ENCODE measurements at regions not wholly inside any gene's neighbourhood (a gene's known extent, or its start where the extent isn't known, plus 50 kb on each side); places are given as distances from the start of the nearest gene placed in this dataset.

DNA sequence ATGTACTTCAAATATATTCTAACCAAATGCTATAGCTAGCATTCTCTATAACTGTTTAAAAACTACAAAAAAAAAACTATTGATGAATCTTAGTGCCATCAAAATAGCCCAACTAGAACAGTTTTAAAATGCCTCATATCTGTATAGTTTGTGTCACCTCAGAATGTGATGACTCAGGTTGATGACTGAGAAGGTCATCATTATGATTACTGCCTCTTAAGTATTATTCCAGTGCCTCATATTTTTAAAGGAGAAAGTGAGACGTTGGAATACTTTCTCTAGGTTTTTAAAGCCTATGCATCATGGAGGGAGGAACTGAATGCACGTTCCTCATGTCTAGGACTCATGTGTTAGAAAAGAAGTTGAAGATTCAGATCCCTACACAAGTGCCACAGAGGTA is 88.2 kb downstream of the TMA16 start:
- no peak for DNase-seq

DNA sequence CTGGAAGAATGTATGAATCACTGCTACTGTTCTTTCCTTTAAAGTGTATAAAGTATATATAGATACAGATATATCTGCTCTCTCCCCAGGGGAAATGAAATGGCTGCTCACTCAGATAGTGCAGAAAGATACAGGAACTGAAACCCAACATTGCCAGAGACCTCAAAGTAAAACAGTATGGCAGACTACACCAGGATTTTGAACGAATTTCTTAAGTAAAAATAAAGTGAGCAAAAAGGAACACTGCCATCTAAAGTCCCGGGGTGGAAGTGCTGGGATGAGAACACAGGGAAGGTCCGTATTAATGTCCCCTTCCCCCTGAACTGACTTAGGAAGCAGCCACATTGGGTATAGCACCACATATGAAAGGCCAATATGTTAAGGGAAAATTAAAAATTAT is 93.4 kb downstream of the TMA16 start:
- DNase-seq = peak; percentile 7

DNA sequence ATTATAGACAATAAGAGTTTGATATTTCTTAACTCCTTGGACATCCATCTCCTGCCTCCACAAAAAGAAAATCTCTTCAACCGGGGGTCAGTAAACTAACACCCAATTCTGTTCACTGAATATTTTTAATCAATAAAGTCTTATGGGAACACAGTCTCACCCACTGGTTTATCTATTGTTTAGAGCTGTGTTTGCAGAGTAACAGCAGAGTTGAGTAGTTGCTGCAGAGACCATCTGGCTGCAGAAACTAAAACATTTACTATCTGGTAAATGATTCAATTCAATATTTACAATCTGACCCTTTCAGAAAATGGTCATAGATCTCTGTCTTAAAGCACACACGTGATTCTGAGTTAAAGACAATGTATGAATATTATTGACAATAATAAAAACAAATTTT is 94.0 kb downstream of the TMA16 start:
- DNase-seq = no peak

DNA sequence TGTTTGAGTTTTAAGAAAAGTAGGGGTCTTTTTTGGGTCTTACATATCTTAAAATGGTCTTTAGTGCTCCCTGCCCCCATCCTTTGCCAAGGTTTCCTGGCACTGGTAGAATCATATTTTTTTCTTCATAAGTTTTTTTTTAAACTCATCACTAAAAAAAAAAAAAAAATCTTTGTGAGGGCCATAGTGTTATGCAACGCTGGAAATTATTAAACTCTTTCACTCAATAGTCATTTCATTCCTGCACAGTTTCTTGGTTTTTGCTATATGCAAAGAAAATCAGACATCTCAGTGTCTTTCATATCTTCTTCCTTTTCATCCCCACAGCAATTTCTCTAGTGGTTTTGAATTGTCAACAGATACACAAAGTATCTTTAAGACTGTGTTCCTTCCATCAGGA is 95.6 kb downstream of the TMA16 start:
- DNase-seq = no peak

DNA sequence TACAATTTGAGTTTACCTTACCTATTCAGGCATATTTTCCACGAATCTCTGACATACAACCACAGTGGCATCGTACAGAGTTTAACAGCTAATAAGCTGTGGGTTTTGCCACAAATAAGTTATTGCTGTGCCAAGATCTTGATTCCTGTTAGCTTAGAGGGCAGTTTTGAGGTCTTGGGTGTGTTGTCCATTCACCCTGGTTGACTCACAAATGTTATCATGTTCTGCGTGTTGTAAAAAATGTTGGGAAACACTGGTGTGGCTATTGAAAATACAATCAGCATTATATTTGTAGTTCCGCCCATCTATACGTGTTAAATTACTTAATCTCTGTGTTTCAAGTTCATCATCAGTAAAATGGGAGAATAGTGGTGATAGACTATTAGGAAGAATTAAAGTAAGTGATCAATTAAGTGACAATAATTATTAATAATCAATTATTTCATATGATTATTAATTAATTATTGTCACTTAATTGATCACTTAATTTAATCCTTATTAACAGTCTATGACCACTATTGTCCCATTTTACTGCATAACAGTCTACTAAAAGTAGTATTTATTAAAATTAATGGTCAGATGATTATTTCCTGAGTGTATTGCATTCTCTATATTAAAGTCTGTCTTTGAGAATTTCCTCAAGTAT is 96.3 kb downstream of the TMA16 start:
- no peak for DNase-seq

DNA sequence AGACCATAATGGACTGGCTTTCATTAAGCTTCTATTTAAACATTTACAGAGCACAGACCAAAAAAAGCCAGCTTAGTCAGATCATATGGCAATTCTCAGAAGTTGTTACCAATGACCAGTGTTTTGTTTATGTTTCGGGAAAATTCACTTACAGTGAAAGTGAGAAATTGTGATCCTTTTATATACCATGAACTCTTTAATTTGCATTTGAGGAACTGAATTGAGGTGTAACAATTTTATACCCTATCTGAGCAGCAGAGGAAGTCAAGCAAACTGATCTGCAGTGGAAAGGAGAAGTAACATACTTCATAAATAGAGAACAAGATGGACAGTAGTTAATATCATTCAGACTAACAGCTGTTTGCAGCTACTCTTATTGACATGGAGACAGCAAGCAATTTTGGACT is 97.1 kb downstream of the TMA16 start:
- DNase-seq = no peak

DNA sequence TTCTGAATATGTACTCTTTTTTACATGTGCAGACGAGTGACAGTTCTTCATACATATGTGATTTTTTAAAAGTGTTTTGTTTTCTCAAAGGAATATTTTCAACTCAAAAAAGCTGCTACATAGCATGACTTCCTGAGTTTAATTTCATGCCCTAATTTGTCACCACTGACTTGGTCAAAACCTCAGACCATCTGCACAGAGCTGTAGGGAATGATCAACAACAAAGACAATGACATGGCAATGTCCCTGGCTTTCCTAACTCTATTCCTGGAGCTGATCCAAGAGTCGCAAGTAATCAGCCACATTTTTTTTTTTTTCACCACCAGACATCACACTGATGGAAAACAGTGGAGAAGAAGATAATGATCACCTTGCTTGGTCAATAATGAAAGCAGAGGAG is 97.7 kb downstream of the TMA16 start:
- DNase-seq = no peak

DNA sequence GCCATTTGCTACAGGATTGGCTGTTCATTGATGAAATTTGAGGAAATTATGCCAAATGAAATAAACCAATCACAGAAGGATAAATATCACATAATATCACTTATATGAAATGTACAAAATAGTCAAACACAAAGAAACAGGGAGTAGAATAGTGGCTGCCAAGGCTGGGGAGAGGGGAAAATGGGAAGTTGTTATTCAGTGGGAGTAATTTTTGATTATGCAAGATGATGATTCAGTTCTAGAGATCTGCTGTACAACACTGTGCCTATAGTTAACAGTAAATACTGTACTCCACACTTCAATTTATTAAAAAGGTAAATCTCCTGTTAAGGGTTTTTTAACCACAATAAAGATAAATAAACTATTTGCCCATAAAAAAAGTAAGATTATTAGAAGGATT is 101.1 kb downstream of the TMA16 start:
- no peak for DNase-seq

DNA sequence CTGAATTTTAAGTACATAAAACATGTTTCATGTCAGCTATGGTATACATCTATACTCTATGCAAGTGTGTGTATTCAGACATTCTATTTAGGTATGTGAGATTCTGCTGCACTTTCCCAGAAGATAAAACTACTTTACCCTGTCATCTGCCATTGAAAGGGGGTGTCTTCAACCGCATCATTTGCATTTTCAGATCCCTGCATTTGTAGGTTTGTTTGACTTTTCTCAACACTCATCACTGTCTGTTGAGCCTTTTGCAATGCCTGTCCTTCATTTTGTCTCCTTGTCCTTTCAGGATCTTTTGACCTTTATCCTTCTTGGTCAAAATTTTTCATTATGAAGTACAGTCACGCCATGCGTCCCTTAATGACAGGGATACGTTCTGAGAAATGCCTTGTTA is 103.5 kb downstream of the TMA16 start:
- no peak for DNase-seq

DNA sequence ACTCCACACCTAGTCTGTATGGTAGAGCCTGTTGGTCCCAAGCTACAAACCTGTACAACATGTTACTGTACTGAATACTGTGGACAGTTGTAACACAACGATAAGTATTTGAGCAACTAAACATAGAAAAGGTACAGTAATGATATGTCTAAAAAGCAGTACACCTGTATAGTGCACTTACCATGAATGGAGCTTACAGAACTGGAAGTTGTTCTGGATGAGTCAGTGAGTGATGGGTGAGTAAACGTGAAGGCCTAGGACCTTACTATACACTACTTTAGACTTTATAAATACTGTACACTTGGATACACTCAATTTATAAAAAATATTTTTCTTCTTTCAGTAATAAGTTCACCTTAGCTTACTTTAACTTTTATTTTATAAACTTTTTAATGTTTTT is 104.0 kb downstream of the TMA16 start:
- DNase-seq = no peak

DNA sequence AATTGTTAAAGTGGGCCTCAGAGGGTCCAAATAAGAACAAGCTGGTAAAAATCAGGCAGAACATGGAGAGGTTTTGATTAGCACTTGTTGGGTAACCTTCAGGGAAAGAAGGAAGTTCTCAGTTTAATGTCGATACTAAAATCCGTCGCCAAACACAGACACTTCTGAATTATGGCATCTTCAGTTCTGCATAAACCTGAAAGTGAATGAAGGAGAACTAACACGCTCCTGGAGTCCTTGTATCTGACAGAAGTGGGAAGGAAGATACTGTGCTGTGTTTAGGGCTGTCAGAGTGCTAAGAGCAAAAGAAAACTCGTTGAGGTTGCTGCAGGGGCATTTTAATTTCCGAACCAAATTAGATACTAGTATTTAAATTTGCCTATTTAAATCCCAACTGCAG is 106.2 kb downstream of the TMA16 start:
- no peak for DNase-seq

DNA sequence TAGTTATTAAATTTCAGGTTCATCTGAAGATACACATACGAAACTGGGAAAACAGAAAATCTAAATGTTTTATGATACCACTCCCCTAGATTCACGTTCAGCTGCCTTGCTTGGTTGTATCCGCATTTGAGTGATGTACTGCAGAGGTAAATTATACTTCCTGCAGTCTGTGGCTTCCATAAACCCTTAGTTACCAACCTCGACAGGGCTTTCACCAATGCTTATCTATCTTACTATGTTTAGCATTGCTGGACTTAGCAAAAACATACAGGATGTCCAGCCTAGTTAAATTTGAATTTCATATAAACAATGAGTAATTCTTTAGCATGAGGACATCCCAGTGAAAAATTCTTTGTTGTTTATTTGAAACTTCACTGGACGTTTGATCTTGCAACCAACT is 108.8 kb downstream of the TMA16 start:
- no peak for DNase-seq

DNA sequence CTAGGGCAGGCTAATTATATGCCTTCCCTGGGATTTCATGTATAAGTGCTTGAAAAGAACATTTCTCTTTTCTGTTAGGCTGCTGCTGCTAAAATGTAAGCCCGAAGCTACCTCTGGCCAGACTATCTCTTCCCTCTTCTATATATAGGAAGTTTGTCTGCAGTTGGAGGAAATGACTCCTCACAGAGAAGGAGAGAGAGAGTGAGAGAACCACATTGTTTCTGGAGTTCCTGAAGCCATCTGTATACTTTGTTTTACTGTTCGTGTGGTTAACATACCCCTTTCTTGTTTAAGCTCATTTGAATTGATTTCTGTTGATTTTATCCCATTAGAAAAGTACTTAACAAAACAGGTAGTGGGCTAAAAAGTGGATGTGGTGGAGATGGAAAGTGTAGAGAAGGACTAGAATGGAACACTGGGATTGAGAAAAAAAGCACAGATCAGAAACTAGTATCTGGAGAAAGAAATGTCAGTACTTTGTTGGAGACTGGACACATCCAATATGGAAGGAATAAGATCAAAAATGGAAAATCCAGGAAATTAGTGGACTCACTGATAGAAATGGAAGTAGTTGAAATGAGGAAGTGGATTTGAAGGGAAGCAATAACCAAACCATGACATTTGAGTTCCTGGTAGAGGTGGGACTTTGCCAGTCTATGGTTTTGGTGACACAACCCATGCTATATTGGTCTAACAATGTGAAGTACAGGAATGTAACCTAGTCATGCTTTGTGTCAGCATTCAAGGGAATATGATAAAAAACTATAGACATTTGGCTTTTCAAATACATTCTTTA is 112.6 kb downstream of the TMA16 start:
- no peak for DNase-seq

DNA sequence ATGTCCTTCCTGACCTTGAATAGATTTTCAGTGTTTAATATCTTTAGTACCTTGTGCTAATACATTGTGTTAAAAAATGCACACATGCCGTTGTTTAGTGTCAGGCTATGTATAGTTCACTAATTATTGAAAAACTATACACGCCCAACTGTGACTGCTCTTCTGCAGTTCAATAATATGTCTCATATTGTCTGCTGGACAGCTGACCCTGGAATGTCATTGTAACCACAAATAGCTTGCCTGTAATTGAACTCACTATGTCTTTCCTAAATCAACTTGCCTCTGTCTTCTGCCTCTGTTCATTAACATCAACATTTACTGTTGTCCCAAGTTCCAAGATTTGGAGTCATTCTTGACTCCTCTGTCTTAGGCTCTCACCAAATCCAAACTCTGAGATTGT is 114.5 kb downstream of the TMA16 start:
- DNase-seq = no peak

DNA sequence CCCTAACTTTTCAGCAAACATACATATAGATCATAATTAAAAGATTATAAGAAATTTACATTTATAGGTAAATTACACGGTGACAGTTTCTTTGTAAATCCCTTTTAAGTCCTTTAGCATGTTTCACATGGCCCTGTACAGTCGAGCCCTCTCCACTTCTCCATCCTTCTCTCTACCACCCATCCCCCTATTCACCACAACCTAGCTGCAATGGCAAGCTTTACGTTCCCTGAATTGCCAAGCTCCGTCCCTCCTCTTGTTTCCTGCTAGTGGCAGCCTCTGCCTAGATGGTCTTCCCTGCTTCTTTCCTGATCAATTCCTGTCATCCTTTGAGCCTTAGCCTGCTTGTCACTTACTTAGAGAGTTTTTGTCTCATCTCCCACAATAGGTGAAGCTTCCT is 116.2 kb downstream of the TMA16 start:
- DNase-seq = no peak

DNA sequence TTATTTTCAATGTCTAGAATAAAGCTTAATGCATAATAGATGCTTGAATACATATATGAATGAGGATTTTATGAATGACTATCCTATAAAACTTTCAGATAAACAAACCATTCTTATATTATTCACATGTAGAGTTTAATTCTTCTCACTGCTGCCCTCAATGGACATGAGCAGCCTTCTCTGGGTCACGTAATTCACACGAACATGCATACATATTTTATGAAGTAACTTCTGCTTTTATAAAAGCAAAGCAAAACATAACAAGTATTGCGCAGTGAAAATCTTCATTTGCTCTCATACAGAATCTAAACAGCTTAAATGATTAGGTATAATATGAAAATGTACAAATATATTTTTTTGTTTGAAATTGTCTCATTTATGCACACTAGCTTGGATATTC is 116.7 kb downstream of the TMA16 start:
- DNase-seq = no peak

DNA sequence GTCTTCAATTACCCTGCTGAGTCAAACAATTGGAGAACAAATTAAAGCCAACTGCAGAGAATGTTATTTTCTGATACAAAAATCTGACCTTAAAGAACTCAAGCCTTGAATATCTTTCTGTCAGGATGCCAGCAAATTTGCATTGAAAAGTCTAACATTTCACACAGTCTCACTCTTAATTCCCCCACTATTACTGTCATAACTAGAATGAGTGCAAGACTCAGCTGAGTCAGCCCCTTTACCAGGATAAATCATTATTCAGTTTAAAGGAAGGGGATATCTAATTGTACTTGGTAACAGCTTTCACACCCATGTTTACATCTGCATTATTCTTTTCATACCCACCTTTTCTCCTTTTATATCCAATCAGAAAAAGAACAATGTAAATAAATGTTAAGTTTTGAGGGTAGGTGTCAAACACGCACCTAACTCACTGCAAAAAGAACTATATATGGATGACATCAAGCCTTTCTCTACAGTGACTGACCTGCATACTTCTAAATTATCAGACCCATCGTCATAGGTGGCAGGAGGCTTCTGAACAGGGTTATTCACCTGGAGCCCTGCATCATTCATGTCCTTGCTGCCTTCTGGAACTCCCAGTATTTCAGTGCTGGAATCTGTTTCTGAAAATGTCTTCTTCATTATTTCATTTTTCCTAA is 117.4 kb downstream of the TMA16 start:
- DNase-seq = no peak

DNA sequence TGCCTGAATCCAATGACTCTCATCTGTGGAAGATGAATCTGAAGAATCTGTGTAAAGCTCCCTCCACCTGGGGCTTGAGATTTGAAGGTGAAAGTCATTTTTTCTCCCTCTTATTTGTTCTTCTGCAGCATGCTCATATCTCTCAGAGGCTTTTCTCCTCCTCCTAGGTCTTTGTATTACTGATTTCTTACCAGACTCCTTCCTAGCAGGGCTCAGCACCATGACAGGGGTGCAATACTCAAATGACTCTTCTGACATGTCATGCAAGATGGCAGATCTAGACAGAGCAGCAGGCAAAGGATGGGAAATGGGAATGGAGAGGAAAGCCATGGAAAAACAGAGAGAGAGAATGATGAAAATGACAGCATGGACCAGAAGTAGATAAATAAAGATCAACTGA is 118.3 kb downstream of the TMA16 start:
- DNase-seq = no peak

DNA sequence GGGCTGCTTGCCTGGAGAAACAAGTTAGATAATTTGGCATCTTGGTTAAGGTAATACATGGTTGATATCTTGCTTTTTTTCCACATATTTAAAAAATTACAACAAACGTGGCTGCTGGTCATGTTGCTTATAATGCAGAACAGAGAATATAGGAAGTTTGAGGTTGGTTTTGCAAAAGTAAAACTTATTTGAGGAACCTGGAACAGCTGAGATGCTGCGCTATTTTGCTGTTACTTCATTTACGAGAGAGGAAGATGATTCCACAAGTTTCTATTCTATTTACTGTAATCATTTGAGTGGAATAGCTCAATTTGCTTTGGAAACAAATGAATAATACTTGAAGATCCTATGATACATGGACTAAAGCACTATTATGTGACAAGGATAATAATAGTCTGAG is 118.9 kb downstream of the TMA16 start:
- no peak for DNase-seq

DNA sequence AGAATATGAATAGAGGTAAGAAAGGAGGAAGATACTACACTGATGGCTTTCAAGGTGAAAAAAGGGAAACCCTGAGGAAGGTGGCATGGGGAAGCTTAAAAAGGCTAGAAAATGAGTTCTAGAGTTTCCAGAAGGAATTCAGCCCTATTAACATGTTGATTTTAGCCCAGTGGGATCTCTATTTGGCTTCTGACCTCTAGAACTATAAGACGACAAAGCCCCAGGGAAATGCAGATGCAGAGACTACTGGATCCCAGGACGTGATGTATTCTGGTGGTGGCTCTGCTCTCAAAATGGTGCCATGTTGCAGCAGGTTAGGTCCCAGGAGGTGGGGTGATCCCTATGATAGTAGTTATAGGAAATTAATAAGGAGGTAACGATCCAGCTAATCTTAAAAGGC is 120.4 kb downstream of the TMA16 start:
- DNase-seq = no peak

DNA sequence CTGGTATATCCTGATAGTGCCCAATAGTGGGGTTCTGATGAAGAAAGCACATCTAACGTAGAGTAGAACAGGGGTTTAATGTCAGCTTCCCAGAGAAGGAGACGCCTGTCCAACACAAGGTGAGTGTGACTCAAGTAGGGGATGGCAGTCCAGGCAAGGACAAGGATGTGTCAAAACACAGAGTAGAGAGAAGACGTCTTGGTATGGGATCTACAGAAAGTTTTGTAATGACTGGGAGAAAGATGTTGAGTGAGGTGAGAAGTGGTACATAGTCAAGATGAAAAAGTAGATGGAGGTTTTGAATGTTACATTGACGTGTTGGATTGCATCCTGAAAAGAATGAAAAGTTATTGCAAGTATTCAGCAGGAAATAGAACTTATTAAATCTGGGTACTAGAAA is 124.4 kb downstream of the TMA16 start:
- no peak for DNase-seq

DNA sequence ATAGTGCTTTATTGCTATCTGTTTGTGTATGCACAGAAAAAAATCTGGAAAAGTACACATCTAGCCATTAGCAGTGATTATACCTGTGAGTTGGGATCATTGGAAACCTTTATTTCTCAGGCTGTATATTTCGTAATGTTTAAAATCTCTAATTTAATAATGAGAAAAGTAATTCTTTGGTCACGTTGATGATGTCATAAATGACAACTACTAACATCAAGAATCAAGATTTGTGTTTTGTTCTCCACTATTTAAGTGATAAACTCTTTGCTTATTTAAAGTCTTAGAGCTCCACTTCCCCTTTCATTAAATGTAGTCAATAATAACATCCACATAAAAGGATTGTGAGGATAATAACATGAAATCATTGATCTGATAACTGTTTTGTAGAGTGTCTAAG is 126.2 kb downstream of the TMA16 start:
- no peak for DNase-seq

DNA sequence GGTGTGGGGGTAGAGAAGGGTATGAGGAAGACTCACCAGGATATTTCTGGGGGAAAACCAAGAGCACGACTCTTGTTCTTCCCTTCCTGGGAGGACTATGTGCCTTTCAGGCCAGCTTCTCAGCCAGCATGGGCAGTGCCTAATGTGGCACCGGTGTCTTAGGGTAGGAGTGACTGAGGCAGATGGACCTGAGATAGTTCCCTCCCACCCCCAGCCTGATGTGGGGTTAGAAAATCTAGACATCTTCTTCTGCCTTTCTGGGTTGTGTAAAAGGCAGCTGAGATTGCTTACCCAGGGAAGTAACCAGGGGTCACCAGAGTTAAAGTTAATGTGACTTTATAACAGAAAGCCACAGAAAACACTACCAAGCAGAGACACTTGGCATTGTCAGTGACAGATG is 127.3 kb downstream of the TMA16 start:
- no peak for DNase-seq

DNA sequence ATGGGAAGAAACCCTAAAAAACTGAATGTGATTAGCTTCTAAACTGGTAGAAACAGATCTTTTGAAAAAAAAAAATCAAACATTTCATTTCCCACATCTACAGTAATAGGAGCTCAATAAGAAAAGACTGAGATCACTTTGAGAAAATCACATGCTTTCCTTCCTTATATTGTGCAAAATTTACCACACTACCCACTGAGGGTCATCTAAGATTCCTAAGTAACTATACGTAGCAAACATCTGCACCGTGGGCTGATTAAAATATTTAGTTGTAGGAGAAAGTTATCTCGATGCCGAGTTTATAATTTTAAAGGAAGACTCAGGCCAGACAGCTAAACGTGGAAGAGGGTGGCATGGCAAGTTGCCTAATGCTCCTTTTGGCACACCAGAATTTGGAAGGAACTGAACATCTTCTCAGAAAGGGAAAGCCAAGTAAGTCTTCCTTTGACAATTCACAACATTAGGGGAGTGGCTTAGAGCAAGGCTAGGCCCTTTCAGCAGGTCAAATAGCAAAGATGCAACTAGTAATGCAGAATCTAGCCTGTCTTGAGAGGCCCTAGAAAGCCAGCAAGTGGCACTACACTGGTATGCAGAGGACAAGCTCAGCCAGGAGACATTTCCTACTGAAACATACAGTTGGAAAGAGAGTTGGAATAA is 128.0 kb downstream of the TMA16 start:
- no peak for DNase-seq
